Erythroblast (primary cell): ENCODE measurements at regions not wholly inside any gene's neighbourhood (a gene's known extent, or its start where the extent isn't known, plus 50 kb on each side); places are given as distances from the start of the nearest gene placed in this dataset.
"Not testable (repeated sequence)": the region's sequence is repeated elsewhere in the genome, so short reads cannot be mapped to it uniquely, and the experiment has no call there.

ENCODE experiments used
- DNase-seq, 2 experiments: peaks; one replicate each; lab custom pipeline; 2025; lab: John Stamatoyannopoulos, UW
- GATA1 ChIP-seq: IDR thresholded peaks from 2 replicates; pipeline ENCODE4 v1.6.1; 2011; ENCODE audit warnings: low read depth, mild to moderate bottlenecking, control low read depth, low read length, moderate library complexity
- POLR2A ChIP-seq: IDR thresholded peaks from 2 replicates; pipeline ENCODE4 v1.6.1; 2011; ENCODE audit warnings: mild to moderate bottlenecking, low read length

DNA sequence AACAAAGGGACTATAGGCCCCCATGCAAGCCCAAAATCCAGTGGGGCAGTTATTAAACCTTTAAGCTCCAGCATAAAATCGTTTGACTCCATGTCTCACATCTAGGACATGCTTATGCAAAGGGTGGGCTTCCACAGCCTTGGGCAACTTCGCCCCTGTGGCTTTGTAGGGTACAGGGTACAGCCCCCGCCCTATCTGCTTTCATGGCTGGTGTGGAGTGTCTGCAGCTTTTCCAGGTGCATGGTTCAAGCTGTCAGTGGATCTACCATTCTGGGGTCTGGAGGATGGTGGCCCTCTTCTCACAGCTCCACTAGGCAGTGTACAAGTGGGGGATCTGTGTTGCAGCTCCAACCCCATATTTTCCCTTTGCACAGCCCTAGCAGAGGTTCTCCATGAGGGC lies 559.8 kb upstream of the TECRL start:
- no peak for TF ChIP-seq POLR2A
- no peak for TF ChIP-seq GATA1
- no peak for DNase-seq

DNA sequence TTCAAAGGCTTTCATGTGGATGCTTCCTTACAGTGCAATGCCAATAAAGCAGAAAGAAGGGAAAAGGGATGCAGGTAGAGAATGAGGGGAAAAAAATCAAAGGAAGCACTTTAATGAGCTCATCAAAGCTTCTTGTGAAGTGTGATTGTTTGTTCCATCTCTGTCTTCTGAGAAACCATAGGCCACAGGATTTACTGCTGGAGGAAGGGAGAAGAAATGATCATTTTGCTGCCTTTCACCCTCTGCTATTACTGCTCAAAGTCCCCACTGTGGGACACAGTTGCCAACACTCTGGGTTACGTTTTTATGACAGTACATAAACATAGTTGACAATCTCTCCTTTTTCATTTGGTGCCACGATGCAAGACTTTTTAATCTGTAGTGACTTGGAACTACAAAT lies 558.0 kb upstream of the TECRL start:
- no peak for DNase-seq
- TF ChIP-seq POLR2A (no peak), GATA1 (no peak)

- TF ChIP-seq GATA1 (no peak), POLR2A (no peak)
Observed at GRCh38 chr4:64960516-64960915, 551.3 kb upstream of the TECRL start.

GRCh38 chr4:64940698-64941097 lies 531.4 kb upstream of the TECRL start:
- no peak for DNase-seq

More at GRCh38 chr4:64960516-64960915, 551.3 kb upstream of the TECRL start:
- DNase-seq, result no peak

DNA sequence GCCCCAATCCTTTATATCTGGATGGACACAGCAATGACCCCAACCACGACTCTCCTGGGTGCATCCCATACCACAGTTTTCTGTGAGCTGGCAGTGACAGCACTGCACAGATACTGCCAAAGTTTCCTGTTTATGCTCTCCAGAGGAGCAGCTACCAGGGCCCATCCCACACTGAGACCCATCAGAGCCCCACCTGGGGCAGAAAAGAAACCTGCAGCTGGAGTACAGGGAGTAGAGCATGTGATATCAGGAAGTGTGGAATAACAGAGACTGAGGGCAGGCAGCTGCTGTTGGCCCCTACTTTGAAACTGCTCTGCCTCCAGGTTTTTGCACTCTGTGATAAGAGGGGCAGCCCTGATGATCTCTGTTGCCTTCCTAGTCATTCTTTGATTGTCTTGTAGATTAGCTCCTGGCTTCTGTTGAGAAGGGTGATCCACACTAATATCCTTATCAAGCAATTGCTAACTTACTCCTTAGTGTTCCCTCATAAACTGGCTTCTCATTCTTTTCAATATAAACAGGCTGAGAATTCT lies 526.3 kb upstream of the TECRL start:
- TF ChIP-seq POLR2A (no peak), GATA1 (no peak)
- DNase-seq, result no peak

More at GRCh38 chr4:64940698-64941097, 531.4 kb upstream of the TECRL start:
- TF ChIP-seq POLR2A, result no peak
- no peak for TF ChIP-seq GATA1

GRCh38 chr4:64911846-64912245 lies 502.6 kb upstream of the TECRL start:
- TF ChIP-seq POLR2A (no peak), GATA1 (no peak)
- DNase-seq, result no peak

DNA sequence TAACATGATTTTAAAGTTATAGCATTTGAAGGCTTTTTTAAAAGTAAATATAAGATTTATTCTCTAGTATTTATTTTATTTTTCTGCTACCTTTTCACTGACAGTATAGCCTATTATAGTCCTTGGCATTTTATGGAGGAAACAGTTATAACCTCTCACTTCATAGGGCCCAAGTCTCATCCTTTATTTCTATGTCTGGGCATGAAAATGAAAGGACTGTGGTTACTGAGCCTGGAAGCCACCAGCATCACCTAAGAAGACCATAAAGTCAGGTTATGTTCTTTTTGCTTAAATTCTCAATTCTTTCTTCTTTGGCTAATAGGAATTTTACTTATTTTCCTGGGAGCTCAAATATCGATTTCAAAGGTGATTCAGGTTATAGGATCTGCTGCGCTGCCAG lies 494.7 kb upstream of the TECRL start:
- TF ChIP-seq GATA1 (no peak), POLR2A (no peak)
- no peak for DNase-seq

- no peak for TF ChIP-seq GATA1
- no peak for TF ChIP-seq POLR2A
- no peak for DNase-seq
Observed at GRCh38 chr4:64899563-64899962, 490.3 kb upstream of the TECRL start.

GRCh38 chr4:64899030-64899429 lies 489.8 kb upstream of the TECRL start:
- DNase-seq, result not testable (repeated sequence)

GRCh38 chr4:64897683-64898082 lies 488.4 kb upstream of the TECRL start:
- DNase-seq, result no peak
- no peak for TF ChIP-seq GATA1
- TF ChIP-seq POLR2A, result no peak

DNA sequence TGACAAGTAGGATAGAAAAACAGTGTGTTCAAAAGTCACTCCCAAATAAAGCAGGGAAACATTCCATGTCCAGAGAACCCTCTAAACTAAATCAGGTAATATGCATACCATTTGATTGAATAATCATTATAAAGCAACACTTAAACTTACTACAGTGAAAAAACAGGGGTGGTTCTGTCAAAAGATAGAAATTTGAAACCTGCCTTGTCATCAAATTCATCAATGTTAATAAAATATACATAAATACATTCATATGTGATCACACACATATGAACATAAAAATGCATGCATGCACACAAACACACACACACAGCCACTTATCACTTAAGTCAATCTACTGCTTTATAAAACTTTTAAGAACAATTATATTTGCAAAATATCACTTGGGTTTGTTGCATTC lies 485.8 kb upstream of the TECRL start:
- no peak for DNase-seq
- no peak for TF ChIP-seq POLR2A
- TF ChIP-seq GATA1, result no peak

DNA sequence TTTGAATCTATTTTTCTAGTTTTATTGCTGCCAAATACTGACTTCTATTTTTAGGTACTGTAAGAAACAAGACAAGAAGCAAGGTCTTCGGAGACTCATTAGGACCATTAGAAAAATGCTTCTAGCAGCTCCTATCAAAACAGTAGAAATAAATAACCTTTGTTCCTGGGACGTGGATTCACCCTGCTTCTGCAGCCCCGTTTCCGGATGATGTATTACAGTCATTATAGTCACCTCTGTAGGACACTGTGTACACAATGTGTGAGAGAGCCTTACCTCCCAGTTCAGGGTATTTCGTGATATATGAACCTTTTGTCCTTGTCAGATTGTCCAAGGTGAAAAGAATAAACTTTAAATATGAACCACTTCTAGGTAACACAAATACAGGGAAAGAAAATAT lies 484.0 kb upstream of the TECRL start:
- TF ChIP-seq GATA1 (no peak), POLR2A (no peak)
- DNase-seq, result no peak

- TF ChIP-seq POLR2A (no peak), GATA1 (no peak)
- DNase-seq, result no peak
Observed at GRCh38 chr4:64889906-64890610, 480.8 kb upstream of the TECRL start.

- TF ChIP-seq POLR2A (no peak), GATA1 (no peak)
- no peak for DNase-seq
Observed at GRCh38 chr4:64883087-64883807, 474.0 kb upstream of the TECRL start.
